Uterus (tissue), 2 donors: ENCODE measurements at regions not wholly inside any gene's neighbourhood (a gene's known extent, or its start where the extent isn't known, plus 50 kb on each side); places are given as distances from the start of the nearest gene placed in this dataset.

ENCODE experiments used
- POLR2A ChIP-seq, 2 donors: fragments of 450-650 bp; IDR thresholded peaks; one replicate each; pipeline ENCODE4 v1.6.1; 2016; ENCODE audit warnings: antibody characterized with exemption in 2 of 2, mild to moderate bottlenecking in 1 of 2, moderate library complexity in 1 of 2
- TF ChIP-seq, protein P1 (sequence below), 4 experiments: fragments of 200-600 bp in 2 of 4; fragments of 450-650 bp in 2 of 4; sonication (generic) in 2 of 4; IDR thresholded peaks; one replicate each; pipeline ENCODE4 v1.5.1; 2016 to 2019; ENCODE audit warnings: antibody characterized with exemption in 4 of 4, mild to moderate bottlenecking in 2 of 4, moderate library complexity in 1 of 4

DNA sequence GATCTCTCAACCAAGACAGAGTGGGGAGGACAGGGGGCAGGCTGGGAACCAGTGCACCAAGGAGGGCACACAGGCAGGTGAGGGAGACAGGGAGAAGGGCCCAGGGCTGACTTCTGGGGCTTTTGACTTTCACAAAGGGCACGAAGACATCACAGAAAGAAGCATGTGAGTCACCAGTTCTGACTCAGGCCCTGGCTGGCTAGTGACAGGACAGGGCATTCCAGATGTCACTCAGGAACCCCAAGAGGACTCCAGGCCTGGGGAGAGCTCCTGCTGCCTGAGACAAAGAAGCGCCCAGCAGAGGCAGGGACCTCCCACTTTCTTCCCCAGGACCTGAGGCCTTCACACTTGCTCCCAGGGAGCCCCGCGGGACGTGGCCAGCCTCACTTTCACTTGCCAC, 497.2 kb downstream of the BUD13 start:
- no peak for TF ChIP-seq POLR2A (IDR thresholded peaks at IDR 0.05)
- TF ChIP-seq, protein P1, sequence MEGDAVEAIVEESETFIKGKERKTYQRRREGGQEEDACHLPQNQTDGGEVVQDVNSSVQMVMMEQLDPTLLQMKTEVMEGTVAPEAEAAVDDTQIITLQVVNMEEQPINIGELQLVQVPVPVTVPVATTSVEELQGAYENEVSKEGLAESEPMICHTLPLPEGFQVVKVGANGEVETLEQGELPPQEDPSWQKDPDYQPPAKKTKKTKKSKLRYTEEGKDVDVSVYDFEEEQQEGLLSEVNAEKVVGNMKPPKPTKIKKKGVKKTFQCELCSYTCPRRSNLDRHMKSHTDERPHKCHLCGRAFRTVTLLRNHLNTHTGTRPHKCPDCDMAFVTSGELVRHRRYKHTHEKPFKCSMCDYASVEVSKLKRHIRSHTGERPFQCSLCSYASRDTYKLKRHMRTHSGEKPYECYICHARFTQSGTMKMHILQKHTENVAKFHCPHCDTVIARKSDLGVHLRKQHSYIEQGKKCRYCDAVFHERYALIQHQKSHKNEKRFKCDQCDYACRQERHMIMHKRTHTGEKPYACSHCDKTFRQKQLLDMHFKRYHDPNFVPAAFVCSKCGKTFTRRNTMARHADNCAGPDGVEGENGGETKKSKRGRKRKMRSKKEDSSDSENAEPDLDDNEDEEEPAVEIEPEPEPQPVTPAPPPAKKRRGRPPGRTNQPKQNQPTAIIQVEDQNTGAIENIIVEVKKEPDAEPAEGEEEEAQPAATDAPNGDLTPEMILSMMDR (IDR thresholded peaks at IDR 0.05): no peak
